Midbrain (tissue), 1 donor: ENCODE measurements at regions not wholly inside any gene's neighbourhood (a gene's known extent, or its start where the extent isn't known, plus 50 kb on each side); places are given as distances from the start of the nearest gene placed in this dataset.
"Not testable (repeated sequence)": the region's sequence is repeated elsewhere in the genome, so short reads cannot be mapped to it uniquely, and the experiment has no call there.

Experiments used
- DNase-seq: peaks from one replicate; lab custom pipeline; 2025; lab: John Stamatoyannopoulos, UW

GRCh38 chr10:64320448-64320847 is 799.2 kb downstream of the REEP3 start:
- DNase-seq = no peak

- no peak for DNase-seq
Measured at GRCh38 chr10:64329510-64329909, 808.3 kb downstream of the REEP3 start.

GRCh38 chr10:64332551-64332950 is 811.4 kb downstream of the REEP3 start:
- no peak for DNase-seq

GRCh38 chr10:64334084-64334483 is 812.9 kb downstream of the REEP3 start:
- no peak for DNase-seq

GRCh38 chr10:64344211-64344610 is 823.0 kb downstream of the REEP3 start:
- peak; percentile 12 for DNase-seq

- DNase-seq = peak; percentile 24
Measured at GRCh38 chr10:64345856-64346255, 824.7 kb downstream of the REEP3 start.

- DNase-seq = no peak
Measured at GRCh38 chr10:64346389-64346788, 825.2 kb downstream of the REEP3 start.

GRCh38 chr10:64350665-64351064 is 829.5 kb downstream of the REEP3 start:
- DNase-seq = no peak

- no peak for DNase-seq
Measured at GRCh38 chr10:64358907-64359306, 837.7 kb downstream of the REEP3 start.

GRCh38 chr10:64360240-64360639 is 839.0 kb downstream of the REEP3 start:
- DNase-seq = not testable (repeated sequence)

- no peak for DNase-seq
Measured at GRCh38 chr10:64363687-64364086, 842.5 kb downstream of the REEP3 start.

GRCh38 chr10:64365663-64366062 is 844.5 kb downstream of the REEP3 start:
- no peak for DNase-seq

GRCh38 chr10:64368298-64368697 is 847.1 kb downstream of the REEP3 start:
- no peak for DNase-seq

GRCh38 chr10:64369885-64370773 is 848.9 kb downstream of the REEP3 start:
- DNase-seq = no peak

- DNase-seq = no peak
Measured at GRCh38 chr10:64374346-64374745, 853.1 kb downstream of the REEP3 start.

GRCh38 chr10:64376167-64376566 is 855.0 kb downstream of the REEP3 start:
- DNase-seq = no peak

- DNase-seq = no peak
Measured at GRCh38 chr10:64379898-64380297, 858.7 kb downstream of the REEP3 start.

- no peak for DNase-seq
Measured at GRCh38 chr10:64385355-64385754, 864.2 kb downstream of the REEP3 start.

GRCh38 chr10:64394744-64395143 is 873.5 kb downstream of the REEP3 start:
- no peak for DNase-seq

- DNase-seq = no peak
Measured at GRCh38 chr10:64396105-64396708, 875.0 kb downstream of the REEP3 start.

GRCh38 chr10:64397125-64397524 is 875.9 kb downstream of the REEP3 start:
- DNase-seq = no peak

- no peak for DNase-seq
Measured at GRCh38 chr10:64408391-64409183, 887.4 kb downstream of the REEP3 start.

GRCh38 chr10:64409349-64409748 is 888.1 kb downstream of the REEP3 start:
- no peak for DNase-seq
